ENCODE measurements at regions not wholly inside any gene's neighbourhood (a gene's known extent, or its start where the extent isn't known, plus 50 kb on each side); places are given as distances from the start of the nearest gene placed in this dataset.
"Not testable (repeated sequence)": the region's sequence is repeated elsewhere in the genome, so short reads cannot be mapped to it uniquely, and the experiment has no call there.

- H3K4me1 Mint-ChIP-seq = peaks cover 54% of the 10 kb centered on the region
- intact Hi-C loops (cut with micrococcal nuclease) = loop anchor here (5.0 kb wide), 1 partner anchor 227 kb away; no protein-coding TSS in a partner anchor
- no peaks in the 10 kb centered on the region for H3K36me3 Mint-ChIP-seq (ENCODE audit: low read depth)
- H3K27ac Mint-ChIP-seq = no peak overlapping the region
- no peak for DNase-seq
- H3K9me3 Mint-ChIP-seq = no peaks in the 10 kb centered on the region
- no peaks in the 10 kb centered on the region for H3K27me3 Mint-ChIP-seq
- H3K4me3 Mint-ChIP-seq = no peak overlapping the region
Measured at GRCh38 chr1:101130673-101131072, 105.1 kb upstream of the DPH5 start.

- DNase-seq = no peak
- no peak overlapping the region for H3K4me3 Mint-ChIP-seq
- no peak overlapping the region for H3K27ac Mint-ChIP-seq
- intact Hi-C loops (cut with micrococcal nuclease) = loop anchor here (2.0 kb wide), 1 partner anchor 18 kb away; no protein-coding TSS in a partner anchor
- H3K4me1 Mint-ChIP-seq = peaks cover 47% of the 10 kb centered on the region
- H3K36me3 Mint-ChIP-seq (ENCODE audit: low read depth) = peaks cover 5% of the 10 kb centered on the region
- H3K9me3 Mint-ChIP-seq = no peaks in the 10 kb centered on the region
- no peaks in the 10 kb centered on the region for H3K27me3 Mint-ChIP-seq
Measured at GRCh38 chr1:101128846-101129245, 103.3 kb upstream of the DPH5 start.

- Mint-ChIP-seq H3K9me3 (no peaks in the 10 kb centered on the region), H3K27me3 (no peaks in the 10 kb centered on the region), H3K36me3 (ENCODE audit: low read depth) (peaks cover 7% of the 10 kb centered on the region), H3K4me1 (peaks cover 48% of the 10 kb centered on the region), H3K4me3 (peak overlapping the region; percentile 75), H3K27ac (peak overlapping the region; percentile 61)
- intact Hi-C loops (cut with micrococcal nuclease) = loop anchor here (2.0 kb wide), 1 partner anchor 17 kb away; no protein-coding TSS in a partner anchor
- peak; percentile 76 for DNase-seq
Measured at GRCh38 chr1:101128211-101128727, 102.7 kb upstream of the DPH5 start.

GRCh38 chr1:101124405-101124804 lies 98.8 kb upstream of the DPH5 start:
- H3K9me3 Mint-ChIP-seq = peaks cover 3% of the 10 kb centered on the region
- H3K36me3 Mint-ChIP-seq (ENCODE audit: low read depth) = peaks cover 7% of the 10 kb centered on the region
- no peak overlapping the region for H3K27ac Mint-ChIP-seq
- H3K4me3 Mint-ChIP-seq = no peak overlapping the region
- intact Hi-C loops (cut with micrococcal nuclease) = loop anchor here (5.0 kb wide), 3 partner anchors 97 to 168 kb away; partner anchors contain the start of gene DPH5
- no peak for DNase-seq
- peaks cover 45% of the 10 kb centered on the region for H3K4me1 Mint-ChIP-seq
- H3K27me3 Mint-ChIP-seq = no peaks in the 10 kb centered on the region

- H3K9me3 Mint-ChIP-seq; H3K27ac Mint-ChIP-seq; H3K4me3 Mint-ChIP-seq; DNase-seq; H3K36me3 Mint-ChIP-seq (ENCODE audit: low read depth); H3K27me3 Mint-ChIP-seq: not testable (repeated sequence)
- intact Hi-C loops (cut with micrococcal nuclease) = loop anchor here (2.0 to 5.0 kb wide), 4 partner anchors 13 to 168 kb away; partner anchors contain the start of gene DPH5
- peaks cover 44% of the 10 kb centered on the region for H3K4me1 Mint-ChIP-seq
Measured at GRCh38 chr1:101123904-101124303, 98.3 kb upstream of the DPH5 start.

GRCh38 chr1:101122452-101123166 lies 97.0 kb upstream of the DPH5 start:
- Mint-ChIP-seq H3K27me3 (no peaks in the 10 kb centered on the region), H3K4me1 (peaks cover 34% of the 10 kb centered on the region), H3K4me3 (peak overlapping the region; percentile 41), H3K36me3 (ENCODE audit: low read depth) (peaks cover 7% of the 10 kb centered on the region), H3K9me3 (peaks cover 3% of the 10 kb centered on the region), H3K27ac (peak overlapping the region; percentile 52)
- intact Hi-C loops (cut with micrococcal nuclease) = loop anchor here (2.0 to 5.0 kb wide), 4 partner anchors 14 to 170 kb away; partner anchors contain the start of gene DPH5
- DNase-seq = no peak

GRCh38 chr1:101121975-101122374 lies 96.4 kb upstream of the DPH5 start:
- intact Hi-C loops (cut with micrococcal nuclease) = loop anchor here (1.0 to 5.0 kb wide), 5 partner anchors 10 to 170 kb away; partner anchors contain the start of gene DPH5
- peaks cover 3% of the 10 kb centered on the region for H3K9me3 Mint-ChIP-seq
- no peaks in the 10 kb centered on the region for H3K27me3 Mint-ChIP-seq
- peak overlapping the region; percentile 35 for H3K27ac Mint-ChIP-seq
- peaks cover 34% of the 10 kb centered on the region for H3K4me1 Mint-ChIP-seq
- H3K4me3 Mint-ChIP-seq = peak overlapping the region; percentile 41
- no peak for DNase-seq
- H3K36me3 Mint-ChIP-seq (ENCODE audit: low read depth) = peaks cover 7% of the 10 kb centered on the region

- H3K9me3 Mint-ChIP-seq = peaks cover 3% of the 10 kb centered on the region
- H3K36me3 Mint-ChIP-seq (ENCODE audit: low read depth) = peaks cover 7% of the 10 kb centered on the region
- H3K27ac Mint-ChIP-seq = no peak overlapping the region
- intact Hi-C loops (cut with micrococcal nuclease) = loop anchor here (1.0 to 5.0 kb wide), 4 partner anchors 9 to 171 kb away; partner anchors contain the start of gene DPH5
- H3K4me3 Mint-ChIP-seq = peak overlapping the region; percentile 41
- DNase-seq = no peak
- H3K27me3 Mint-ChIP-seq = no peaks in the 10 kb centered on the region
- peaks cover 34% of the 10 kb centered on the region for H3K4me1 Mint-ChIP-seq
Measured at GRCh38 chr1:101121504-101121903, 95.9 kb upstream of the DPH5 start.

- H3K27me3 Mint-ChIP-seq = no peaks in the 10 kb centered on the region
- H3K9me3 Mint-ChIP-seq = peaks cover 3% of the 10 kb centered on the region
- H3K27ac Mint-ChIP-seq = no peak overlapping the region
- H3K4me3 Mint-ChIP-seq = no peak overlapping the region
- peaks cover 39% of the 10 kb centered on the region for H3K4me1 Mint-ChIP-seq
- DNase-seq = no peak
- intact Hi-C loops (cut with micrococcal nuclease) = loop anchor here (1.0 to 5.0 kb wide), 4 partner anchors 9 to 171 kb away; partner anchors contain the start of gene DPH5
- peaks cover 7% of the 10 kb centered on the region for H3K36me3 Mint-ChIP-seq (ENCODE audit: low read depth)
Measured at GRCh38 chr1:101120868-101121267, 95.3 kb upstream of the DPH5 start.

- H3K9me3 Mint-ChIP-seq = peaks cover 3% of the 10 kb centered on the region
- no peaks in the 10 kb centered on the region for H3K27me3 Mint-ChIP-seq
- H3K4me1 Mint-ChIP-seq = peaks cover 36% of the 10 kb centered on the region
- H3K4me3 Mint-ChIP-seq = no peak overlapping the region
- DNase-seq = no peak
- no peak overlapping the region for H3K27ac Mint-ChIP-seq
- intact Hi-C loops (cut with micrococcal nuclease) = no loop called here
- peaks cover 2% of the 10 kb centered on the region for H3K36me3 Mint-ChIP-seq (ENCODE audit: low read depth)
Measured at GRCh38 chr1:101119289-101119688, 93.7 kb upstream of the DPH5 start.

- Mint-ChIP-seq H3K4me3 (no peak overlapping the region), H3K36me3 (ENCODE audit: low read depth) (peaks cover 12% of the 10 kb centered on the region), H3K9me3 (peaks cover 13% of the 10 kb centered on the region), H3K27me3 (no peaks in the 10 kb centered on the region), H3K4me1 (peaks cover 39% of the 10 kb centered on the region), H3K27ac (no peak overlapping the region)
- intact Hi-C loops (cut with micrococcal nuclease) = no loop called here
- DNase-seq = no peak
Measured at GRCh38 chr1:101116006-101116405, 90.4 kb upstream of the DPH5 start.

- no peak for DNase-seq
- Mint-ChIP-seq H3K27ac (no peak overlapping the region), H3K4me1 (peaks cover 43% of the 10 kb centered on the region), H3K36me3 (ENCODE audit: low read depth) (peaks cover 17% of the 10 kb centered on the region), H3K4me3 (no peak overlapping the region), H3K27me3 (no peaks in the 10 kb centered on the region), H3K9me3 (peaks cover 17% of the 10 kb centered on the region)
- intact Hi-C loops (cut with micrococcal nuclease) = no loop called here
Measured at GRCh38 chr1:101115112-101115511, 89.5 kb upstream of the DPH5 start.

GRCh38 chr1:101114128-101114527 lies 88.5 kb upstream of the DPH5 start:
- peaks cover 21% of the 10 kb centered on the region for H3K36me3 Mint-ChIP-seq (ENCODE audit: low read depth)
- peaks cover 47% of the 10 kb centered on the region for H3K4me1 Mint-ChIP-seq
- DNase-seq; H3K4me3 Mint-ChIP-seq; H3K27ac Mint-ChIP-seq; H3K27me3 Mint-ChIP-seq; intact Hi-C loops (cut with micrococcal nuclease): not testable (repeated sequence)
- H3K9me3 Mint-ChIP-seq = peaks cover 21% of the 10 kb centered on the region
